Kidney (tissue), 13 donors: ENCODE measurements at regions not wholly inside any gene's neighbourhood (a gene's known extent, or its start where the extent isn't known, plus 50 kb on each side); places are given as distances from the start of the nearest gene placed in this dataset.

Experiments used
- DNase-seq, 5 donors: peaks; one replicate each; pipeline ENCODE4 v3.0.0-alpha.2; 2013 to 2020
- FAIRE-seq: peaks from 2 replicates; lab custom pipeline; 2012; peaks lifted over from hg19 to GRCh38; lab: Jason Lieb, UNC
- H3K27ac ChIP-seq, 2 donors: one replicate each; pipeline ENCODE4 v1.7.0; 2013; ENCODE audit warnings: low read depth in 2 of 2, low read length in 2 of 2, inconsistent platforms in 1 of 2
- H3K27me3 ChIP-seq: one replicate; pipeline ENCODE4 v1.7.1; 2013; ENCODE audit warnings: low read length, inconsistent platforms; ENCODE audit not compliant: control insufficient read depth, insufficient read depth
- H3K36me3 ChIP-seq, 3 donors: one replicate each; pipeline versions ENCODE4 v1.7.0 to v1.7.1; 2013; ENCODE audit warnings: low read length in 3 of 3, control low read depth in 1 of 3, inconsistent platforms in 1 of 3; ENCODE audit not compliant: insufficient read depth in 3 of 3, control insufficient read depth in 2 of 3
- H3K4me1 ChIP-seq, 3 donors: one replicate each; pipeline versions ENCODE4 v1.7.0 to v1.7.1; 2013; ENCODE audit warnings: low read length in 3 of 3, inconsistent platforms in 1 of 3, low read depth in 1 of 3; ENCODE audit not compliant: control insufficient read depth in 2 of 3, insufficient read depth in 2 of 3
- H3K4me3 ChIP-seq, 3 donors: one replicate each; pipeline versions ENCODE4 v1.7.0 to v1.8.1; 2013; ENCODE audit warnings: low read length in 3 of 3, control low read depth in 1 of 3, inconsistent platforms in 1 of 3
- H3K9ac ChIP-seq, 3 donors: one replicate each; pipeline versions ENCODE4 v1.7.0 to v1.7.1; 2013; ENCODE audit warnings: low read length in 3 of 3, control low read depth in 1 of 3, inconsistent platforms in 1 of 3
- H3K9me3 ChIP-seq, 3 donors: one replicate each; pipeline versions ENCODE4 v1.7.0 to v1.7.1; 2013; ENCODE audit warnings: low read length in 3 of 3, control low read depth in 1 of 3, inconsistent platforms in 1 of 3; ENCODE audit not compliant: control insufficient read depth in 2 of 3, insufficient read depth in 1 of 3
- CTCF ChIP-seq: IDR thresholded peaks from 3 replicates; pipeline ENCODE4 v1.5.1; 2012; ENCODE audit warnings: mild to moderate bottlenecking, moderate library complexity, borderline replicate concordance; ENCODE audit not compliant: insufficient read depth; ENCODE audit errors: extremely low read depth
- intact Hi-C: fragments of 100-400 bp; cut with DNase I; formaldehyde crosslinking; loops from one replicate; pipeline ENCODE4 v1.11.1; 2022
- donor health status: control.
- donor health status: control.
- donor health status: control.
- donor health status: control.
- donor health status: control.
- donor health status: DM: yes; HTN: yes; CAD: no.
- donor health status: Normal renal cell carcinoma (clear cell type).

DNA sequence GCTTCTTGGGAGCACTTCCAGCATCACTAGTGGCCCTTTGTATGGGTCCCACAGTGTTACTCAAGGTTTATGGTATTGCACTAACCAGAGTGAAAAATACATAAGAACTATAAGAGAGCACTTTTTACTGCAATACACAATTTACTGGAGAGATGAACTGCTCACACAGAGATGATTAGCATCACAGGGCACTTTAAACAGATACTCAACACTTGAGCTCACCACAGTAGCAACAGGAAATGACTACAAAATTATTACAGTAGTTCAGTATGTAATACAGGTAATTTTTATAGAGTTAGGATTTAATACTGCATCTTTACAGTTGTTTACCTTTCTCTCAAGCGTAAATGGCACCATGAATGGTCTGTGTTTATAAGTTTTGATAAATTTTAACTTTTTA is 68.2 kb upstream of the CDK1 start:
- Histone ChIP-seq H3K27me3 (no peaks in the 10 kb centered on the region), H3K9me3 (no peaks in the 10 kb centered on the region), H3K9ac (no peak overlapping the region), H3K4me1 (peaks cover 0 to 10% (median 0%) of the 10 kb centered on the region in 3 donors), H3K4me3 (no peak overlapping the region), H3K27ac (no peak overlapping the region), H3K36me3 (no peaks in the 10 kb centered on the region)
- no peak for FAIRE-seq
- no peak for TF ChIP-seq CTCF
- no peak for DNase-seq
- intact Hi-C loops: no loop called here

GRCh38 chr10:60708666-60709065 is 69.6 kb upstream of the CDK1 start:
- H3K27ac ChIP-seq: no peak overlapping the region

GRCh38 chr10:60707841-60708240 is 70.4 kb upstream of the CDK1 start:
- H3K9me3 ChIP-seq: no peaks in the 10 kb centered on the region
- DNase-seq (no peak), FAIRE-seq (no peak)
- intact Hi-C loops: no loop called here
- H3K4me3 ChIP-seq: no peak overlapping the region
- H3K27ac ChIP-seq: no peak overlapping the region
- no peak overlapping the region for H3K9ac ChIP-seq
- H3K36me3 ChIP-seq: no peaks in the 10 kb centered on the region
- H3K27me3 ChIP-seq: no peaks in the 10 kb centered on the region
- no peak for TF ChIP-seq CTCF
- H3K4me1 ChIP-seq: peaks cover 0 to 21% (median 0%) of the 10 kb centered on the region in 3 donors

More at GRCh38 chr10:60708666-60709065, 69.6 kb upstream of the CDK1 start:
- Histone ChIP-seq H3K4me1 (peaks cover 0 to 21% (median 0%) of the 10 kb centered on the region in 3 donors), H3K4me3 (no peak overlapping the region), H3K36me3 (no peaks in the 10 kb centered on the region), H3K9ac (no peak overlapping the region), H3K27me3 (no peaks in the 10 kb centered on the region), H3K9me3 (no peaks in the 10 kb centered on the region)
- TF ChIP-seq CTCF: no peak
- FAIRE-seq (no peak), DNase-seq (no peak)
- intact Hi-C loops: no loop called here

GRCh38 chr10:60706146-60706545 is 72.1 kb upstream of the CDK1 start:
- Histone ChIP-seq H3K27ac (no peak overlapping the region), H3K4me1 (peaks cover 0 to 21% (median 0%) of the 10 kb centered on the region in 3 donors), H3K36me3 (no peaks in the 10 kb centered on the region), H3K9me3 (no peaks in the 10 kb centered on the region), H3K4me3 (no peak overlapping the region), H3K9ac (no peak overlapping the region), H3K27me3 (no peaks in the 10 kb centered on the region)
- DNase-seq: no peak
- intact Hi-C loops: no loop called here
- TF ChIP-seq CTCF: no peak
- no peak for FAIRE-seq
